ENCODE measurements at regions not wholly inside any gene's neighbourhood (a gene's known extent, or its start where the extent isn't known, plus 50 kb on each side); places are given as distances from the start of the nearest gene placed in this dataset.
A peak's percentile ranks its signal among the peaks of the same experiment; 100 is the strongest.

DNA sequence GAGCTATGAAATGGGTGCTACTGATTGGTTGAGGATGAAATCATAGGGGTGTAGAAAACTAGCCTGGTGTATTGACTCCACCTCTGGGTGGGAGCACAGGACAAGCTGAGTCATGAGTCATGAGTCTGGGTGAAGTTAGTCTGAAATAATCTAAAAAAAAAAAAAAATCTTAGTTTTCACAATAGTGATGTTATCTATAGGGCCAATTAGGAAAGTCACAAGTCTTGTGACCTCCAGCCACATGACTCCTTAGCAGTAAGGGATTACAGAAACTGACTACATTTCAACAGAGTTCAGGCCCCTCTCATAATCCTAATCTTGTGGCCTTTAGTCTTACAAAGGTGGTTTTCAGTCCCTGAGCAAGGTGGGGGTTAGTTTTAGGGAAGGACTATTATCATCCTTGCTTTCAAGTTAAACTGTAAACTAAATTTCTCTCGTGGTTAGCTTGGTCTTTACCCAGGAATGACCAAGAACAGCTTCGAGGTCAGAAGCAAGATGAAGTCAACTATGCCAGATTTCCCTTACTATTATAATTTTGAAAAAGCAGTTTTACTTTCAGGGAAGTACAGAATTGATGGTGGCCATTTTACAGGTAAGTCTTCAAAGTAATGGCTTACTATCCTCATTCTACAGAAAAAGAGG lies 338.0 kb upstream of the GYPC start:
- Mint-ChIP-seq H3K4me3 (no peak overlapping the region), H3K9me3 (no peaks in the 10 kb centered on the region), H3K4me1 (ENCODE audit: low read depth) (peaks cover 8% of the 10 kb centered on the region), H3K27me3 (peaks cover 4% of the 10 kb centered on the region), H3K27ac (no peak overlapping the region), H3K36me3 (ENCODE audit: low read depth) (no peaks in the 10 kb centered on the region)
- TF ChIP-seq, protein P1, sequence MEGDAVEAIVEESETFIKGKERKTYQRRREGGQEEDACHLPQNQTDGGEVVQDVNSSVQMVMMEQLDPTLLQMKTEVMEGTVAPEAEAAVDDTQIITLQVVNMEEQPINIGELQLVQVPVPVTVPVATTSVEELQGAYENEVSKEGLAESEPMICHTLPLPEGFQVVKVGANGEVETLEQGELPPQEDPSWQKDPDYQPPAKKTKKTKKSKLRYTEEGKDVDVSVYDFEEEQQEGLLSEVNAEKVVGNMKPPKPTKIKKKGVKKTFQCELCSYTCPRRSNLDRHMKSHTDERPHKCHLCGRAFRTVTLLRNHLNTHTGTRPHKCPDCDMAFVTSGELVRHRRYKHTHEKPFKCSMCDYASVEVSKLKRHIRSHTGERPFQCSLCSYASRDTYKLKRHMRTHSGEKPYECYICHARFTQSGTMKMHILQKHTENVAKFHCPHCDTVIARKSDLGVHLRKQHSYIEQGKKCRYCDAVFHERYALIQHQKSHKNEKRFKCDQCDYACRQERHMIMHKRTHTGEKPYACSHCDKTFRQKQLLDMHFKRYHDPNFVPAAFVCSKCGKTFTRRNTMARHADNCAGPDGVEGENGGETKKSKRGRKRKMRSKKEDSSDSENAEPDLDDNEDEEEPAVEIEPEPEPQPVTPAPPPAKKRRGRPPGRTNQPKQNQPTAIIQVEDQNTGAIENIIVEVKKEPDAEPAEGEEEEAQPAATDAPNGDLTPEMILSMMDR (IDR thresholded peaks at IDR 0.05): no peak
- DNase-seq (no peak), ATAC-seq (peak; percentile 49)
- ChIA-PET CTCF (interaction anchor here (0.7 to 1.2 kb wide), 2 partner anchors 27 to 210 kb away, joined by 3 read pairs; no protein-coding TSS in a partner anchor), POLR2A (interaction anchor here (1.0 kb wide), 1 partner anchor 9 kb away, joined by 4 read pairs; no protein-coding TSS in a partner anchor)
- intact Hi-C loops (cut with micrococcal nuclease): no loop called here

DNA sequence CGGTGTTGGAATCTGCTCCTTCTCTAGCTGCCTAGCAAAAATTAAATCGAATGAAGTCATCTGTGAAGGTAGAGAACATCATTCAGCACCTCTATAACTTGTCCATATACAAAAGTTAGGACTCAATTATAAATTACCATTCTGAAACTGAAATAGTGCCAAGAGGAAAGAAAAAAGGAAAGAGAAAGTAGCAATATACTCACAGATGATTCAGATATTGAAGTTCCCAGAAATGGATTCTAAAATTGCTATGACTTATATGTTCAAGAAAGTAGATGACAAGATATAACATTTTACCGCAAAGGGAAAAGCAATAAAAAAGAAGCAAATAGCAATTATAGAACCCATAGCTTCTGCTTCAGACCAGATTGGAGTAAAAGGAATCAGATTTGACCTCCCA lies 333.6 kb upstream of the GYPC start:
- peaks cover 3% of the 10 kb centered on the region for H3K27me3 Mint-ChIP-seq
- H3K27ac Mint-ChIP-seq: no peak overlapping the region
- no peak overlapping the region for H3K4me3 Mint-ChIP-seq
- no peaks in the 10 kb centered on the region for H3K9me3 Mint-ChIP-seq
- peaks cover 8% of the 10 kb centered on the region for H3K4me1 Mint-ChIP-seq (ENCODE audit: low read depth)
- CTCF ChIA-PET: no interaction called here
- intact Hi-C loops (cut with micrococcal nuclease): no loop called here
- POLR2A ChIA-PET: no interaction called here
- no peaks in the 10 kb centered on the region for H3K36me3 Mint-ChIP-seq (ENCODE audit: low read depth)
- TF ChIP-seq, protein P1 (IDR thresholded peaks at IDR 0.05): no peak
- DNase-seq (no peak), ATAC-seq (no peak)

DNA sequence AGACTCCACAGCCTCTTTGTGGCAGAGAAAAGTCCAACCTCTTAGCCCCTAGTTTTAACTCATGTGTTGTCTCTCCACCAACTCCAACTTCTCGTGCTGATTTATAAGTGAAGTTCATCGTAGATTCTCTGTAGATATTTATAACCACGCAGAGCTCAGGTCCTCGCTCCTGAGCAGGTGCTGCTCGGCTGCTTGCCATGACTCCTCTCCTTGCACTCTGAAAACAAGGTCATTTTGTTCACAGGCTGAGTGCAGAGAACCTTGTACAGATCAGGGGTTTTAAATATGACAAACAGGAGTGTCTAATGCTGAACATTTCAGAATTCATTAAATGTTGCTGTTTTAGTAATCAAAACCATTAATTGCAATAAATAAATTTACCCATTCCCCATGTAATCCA lies 330.8 kb upstream of the GYPC start:
- Mint-ChIP-seq H3K27me3 (peaks cover 3% of the 10 kb centered on the region), H3K4me3 (no peak overlapping the region), H3K36me3 (ENCODE audit: low read depth) (no peaks in the 10 kb centered on the region), H3K4me1 (ENCODE audit: low read depth) (peaks cover 8% of the 10 kb centered on the region), H3K27ac (no peak overlapping the region), H3K9me3 (no peaks in the 10 kb centered on the region)
- ChIA-PET POLR2A (no interaction called here), CTCF (no interaction called here)
- TF ChIP-seq, protein P1 (IDR thresholded peaks at IDR 0.05): no peak
- intact Hi-C loops (cut with micrococcal nuclease): no loop called here
- ATAC-seq (no peak), DNase-seq (no peak)

DNA sequence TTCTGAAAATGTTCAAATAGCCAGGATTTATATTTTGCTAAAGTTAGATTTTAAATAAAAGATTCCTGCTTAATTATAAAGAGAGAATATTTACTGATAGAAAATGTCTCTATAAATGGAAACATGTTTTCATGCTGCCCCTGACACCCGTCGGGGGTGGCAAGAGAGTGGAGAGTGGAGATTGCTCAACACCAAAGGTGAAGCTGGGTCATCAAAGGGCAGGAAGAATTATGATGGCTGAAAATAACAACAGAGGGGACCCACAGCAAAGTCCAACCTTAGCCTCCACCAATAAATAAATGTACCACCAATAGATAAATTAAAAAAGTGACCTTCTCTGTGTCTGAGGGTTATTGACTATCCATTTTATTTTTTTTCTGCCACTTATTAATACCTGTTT lies 326.8 kb upstream of the GYPC start:
- Mint-ChIP-seq H3K4me1 (ENCODE audit: low read depth) (no peaks in the 10 kb centered on the region), H3K27me3 (peaks cover 3% of the 10 kb centered on the region), H3K4me3 (no peak overlapping the region), H3K9me3 (peaks cover 12% of the 10 kb centered on the region), H3K36me3 (ENCODE audit: low read depth) (no peaks in the 10 kb centered on the region), H3K27ac (no peak overlapping the region)
- POLR2A ChIA-PET: no interaction called here
- TF ChIP-seq, protein P1 (IDR thresholded peaks at IDR 0.05): no peak
- intact Hi-C loops (cut with micrococcal nuclease): no loop called here
- no peak for ATAC-seq
- no peak for DNase-seq
- CTCF ChIA-PET: no interaction called here

DNA sequence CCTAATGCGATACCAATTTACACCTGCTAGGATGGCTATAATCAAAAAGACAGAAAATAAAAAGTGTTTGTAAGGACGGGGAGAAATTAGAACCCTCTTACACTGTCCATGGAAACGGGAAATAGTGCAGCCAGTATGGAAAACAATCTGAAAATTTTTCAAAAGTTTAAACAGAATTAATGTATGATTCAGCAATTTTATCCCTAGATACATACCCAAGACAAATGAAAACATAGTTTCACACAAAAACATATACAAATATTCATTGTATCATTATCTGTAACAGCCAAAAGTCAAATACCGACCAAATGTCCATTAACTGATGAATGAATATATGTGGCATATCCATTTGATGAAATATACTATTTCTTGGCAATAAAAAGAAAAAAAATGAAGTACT lies 313.5 kb upstream of the GYPC start:
- Mint-ChIP-seq H3K4me1 (ENCODE audit: low read depth) (no peaks in the 10 kb centered on the region), H3K9me3 (no peaks in the 10 kb centered on the region), H3K4me3 (no peak overlapping the region), H3K27ac (no peak overlapping the region), H3K27me3 (peaks cover 1% of the 10 kb centered on the region), H3K36me3 (ENCODE audit: low read depth) (no peaks in the 10 kb centered on the region)
- no peak for DNase-seq
- no peak for ATAC-seq
- TF ChIP-seq, protein P1 (IDR thresholded peaks at IDR 0.05): no peak
- ChIA-PET CTCF (interaction anchor here (0.6 kb wide), 1 partner anchor 142 kb away, joined by 4 read pairs; no protein-coding TSS in a partner anchor), POLR2A (no interaction called here)
- intact Hi-C loops (cut with micrococcal nuclease): no loop called here

Measured in activated CD8-positive, alpha-beta T cell treated with anti-CD3 and anti-CD28 coated beads for 36 hours (primary cell).